K562 (cell line): ENCODE measurements at regions not wholly inside any gene's neighbourhood (a gene's known extent, or its start where the extent isn't known, plus 50 kb on each side); places are given as distances from the start of the nearest gene placed in this dataset.

Source experiments
- ATAC-seq: fragments of 200-7000 bp; cut with Tn5 transposase; 3 replicates; pipeline ENCODE4 v1.9.1; 2020; ENCODE audit warnings: moderate library complexity
- BruUV-seq: library from RNA; stranded (reverse); fragments of 400-500 nt; replicated peaks from 2 replicates; lab custom pipeline; 2021; lab: Mats Ljungman, UMichigan
- CTCF ChIA-PET: fragments of 300-600 bp; formaldehyde crosslinking; extraction: SDS; loops from one replicate; lab custom pipeline; 2021; ENCODE audit warnings: low intra/inter-chr PET ratio; lab: Yijun Ruan, JAX
- POLR2A ChIA-PET: fragments of 300-600, 350-650 bp; sonication (Branson Sonifier 250); formaldehyde crosslinking; extraction: SDS; loops from one replicate; lab custom pipeline; 2021; ENCODE audit warnings: antibody characterized with exemption, inconsistent platforms; lab: Yijun Ruan, JAX
- DNase-seq, 4 experiments: peaks; one replicate each; pipeline versions ENCODE4 v3.0.0 to v3.0.0-alpha.2; 2011 to 2018; ENCODE audit warnings: low spot score in 3 of 4, mixed read lengths in 3 of 4; ENCODE audit errors: extremely low read depth in 1 of 4
- FAIRE-seq: peaks from 2 replicates; lab custom pipeline; 2011; peaks lifted over from hg19 to GRCh38; lab: Jason Lieb, UNC
- H2AFZ ChIP-seq: 2 replicates; pipeline ENCODE4 v1.6.0; 2011; ENCODE audit warnings: low read depth, low read length, control low read depth, inconsistent platforms
- H3K27ac ChIP-seq: fragments of 200-600 bp; 3 replicates; pipeline ENCODE4 v1.8.0; 2011; ENCODE audit warnings: low read depth, mild to moderate bottlenecking, control low read depth, inconsistent platforms, low read length, moderate library complexity, mixed read lengths; ENCODE audit errors: extremely low read depth
- H3K27me3 ChIP-seq, 2 experiments: fragments of 300-600 bp in 1 of 2; 2 replicates in 1 of 2; 3 replicates in 1 of 2; pipeline versions ENCODE4 v1.6.0 to v1.8.0; 2011; ENCODE audit warnings: inconsistent platforms in 2 of 2, low read length in 2 of 2, mild to moderate bottlenecking in 1 of 2, mixed read lengths in 1 of 2, moderate library complexity in 1 of 2; ENCODE audit not compliant: control insufficient read depth in 2 of 2, insufficient read depth in 2 of 2
- H3K36me3 ChIP-seq: fragments of 300-600 bp; 3 replicates; pipeline ENCODE4 v1.8.0; 2011; ENCODE audit warnings: mild to moderate bottlenecking, low read length, inconsistent platforms; ENCODE audit not compliant: control insufficient read depth, insufficient read depth
- H3K4me1 ChIP-seq, 2 experiments: fragments of 200-600 bp in 1 of 2; replicated peaks in 1 of 2; 2 replicates in 1 of 2; 3 replicates in 1 of 2; pipeline versions ENCODE4 v1.5.1 to v1.8.0; 2011; ENCODE audit warnings: inconsistent platforms in 2 of 2, low read length in 2 of 2, mild to moderate bottlenecking in 1 of 2, mixed read lengths in 1 of 2, moderate library complexity in 1 of 2; ENCODE audit not compliant: control insufficient read depth in 2 of 2, insufficient read depth in 2 of 2
- H3K4me2 ChIP-seq: 2 replicates; pipeline ENCODE4 v1.6.1; 2011; ENCODE audit warnings: low read length, control low read depth, inconsistent platforms, mixed read lengths; ENCODE audit not compliant: insufficient read depth
- H3K4me3 ChIP-seq: fragments of 200-600 bp; sonication (generic), shearing (Covaris generic); 2 replicates; pipeline ENCODE4 v1.5.1; 2016; ENCODE audit warnings: control low read depth, inconsistent platforms
- H3K79me2 ChIP-seq: fragments of 200-600 bp; 3 replicates; pipeline ENCODE4 v1.8.0; 2011; ENCODE audit warnings: low read length, inconsistent platforms; ENCODE audit not compliant: control insufficient read depth, insufficient read depth
- H3K9ac ChIP-seq, 2 experiments: 2 replicates each; pipeline versions ENCODE4 v1.6.0 to v1.6.1; 2011; ENCODE audit warnings: low read depth in 2 of 2, low read length in 2 of 2, control low read depth in 1 of 2, inconsistent platforms in 1 of 2, mild to moderate bottlenecking in 1 of 2, mixed read lengths in 1 of 2; ENCODE audit not compliant: insufficient read depth in 1 of 2
- H3K9me1 ChIP-seq: one replicate; pipeline ENCODE4 v1.6.0; 2011; ENCODE audit warnings: inconsistent platforms, mild to moderate bottlenecking, low read length, moderate library complexity; ENCODE audit not compliant: control insufficient read depth, insufficient read depth
- H3K9me3 ChIP-seq: replicated peaks from 2 replicates; pipeline ENCODE4 v1.5.1; 2011; ENCODE audit warnings: low read depth, low read length, inconsistent platforms; ENCODE audit not compliant: control insufficient read depth, insufficient read depth
- H4K20me1 ChIP-seq: replicated peaks from 2 replicates; pipeline ENCODE4 v1.6.1; 2011; ENCODE audit warnings: low read length, inconsistent platforms, mixed read lengths; ENCODE audit not compliant: control insufficient read depth, insufficient read depth
- CBFA2T3 ChIP-seq: fragments of 450-650 bp; IDR thresholded peaks from 2 replicates; pipeline ENCODE4 v1.6.1; 2017
- CEBPG ChIP-seq, 3 experiments: fragments of 200-800 bp in 1 of 3; sonication (Bioruptor generic) in 1 of 3; sonication (generic) in 1 of 3; formaldehyde crosslinking in 1 of 3; IDR thresholded peaks in 2 of 3; conservative IDR thresholded peaks in 1 of 3; 2 replicates each; pipeline versions ENCODE4 v1.6.1 to v1.8.0; 2016 to 2022; ENCODE audit warnings: missing compliant biosample characterization in 2 of 3, missing genetic modification characterization in 2 of 3, mild to moderate bottlenecking in 1 of 3, missing genetic modification reagents in 1 of 3
- EP300 ChIP-seq: IDR thresholded peaks from 2 replicates; pipeline ENCODE4 v1.6.1; 2012; ENCODE audit warnings: low read length, improper control_type of control experiment
- FUS ChIP-seq: fragments of 200-400 bp; formaldehyde crosslinking; optimal IDR thresholded peaks from 2 replicates; pipeline ENCODE3; 2017; ENCODE audit warnings: low read depth, low read length
- HMGN3 ChIP-seq: IDR thresholded peaks from 2 replicates; pipeline ENCODE4 v1.6.1; 2011; ENCODE audit warnings: borderline replicate concordance, low read depth, mild to moderate bottlenecking, mixed read lengths, low read length; ENCODE audit not compliant: insufficient read length; ENCODE audit errors: extremely low read depth
- HNRNPK ChIP-seq: fragments of 200-400 bp; formaldehyde crosslinking; IDR thresholded peaks from one replicate; pipeline ENCODE4 v1.6.1; 2018; ENCODE audit warnings: mild to moderate bottlenecking, low read depth, low read length; ENCODE audit not compliant: poor library complexity, severe bottlenecking
- HOMEZ ChIP-seq: fragments of 250-450 bp; sonication (Bioruptor Pico); IDR thresholded peaks from 2 replicates; pipeline ENCODE4 v1.4.0; 2020; ENCODE audit warnings: mild to moderate bottlenecking, moderate library complexity
- KLF10 ChIP-seq: fragments of 250-450 bp; sonication (Bioruptor Pico); IDR thresholded peaks from 2 replicates; pipeline ENCODE4 v1.6.1; 2021; ENCODE audit warnings: matching md5 sums
- MLX ChIP-seq, 2 experiments: fragments of 450-650 bp in 1 of 2; sonication (generic) in 1 of 2; formaldehyde crosslinking; conservative IDR thresholded peaks; 2 replicates each; pipeline versions ENCODE4 v1.4.0 to v1.8.1; 2020 to 2022; ENCODE audit warnings: mild to moderate bottlenecking in 1 of 2, missing genetic modification reagents in 1 of 2
- PKNOX1 ChIP-seq: fragments of 450-650 bp; IDR thresholded peaks from 2 replicates; pipeline ENCODE4 v1.6.1; 2016
- PRDM10 ChIP-seq: fragments of 450-650 bp; IDR thresholded peaks from 2 replicates; pipeline ENCODE4 v1.6.1; 2018; ENCODE audit not compliant: partially characterized antibody
- THRAP3 ChIP-seq: fragments of 450-650 bp; IDR thresholded peaks from 2 replicates; pipeline ENCODE4 v1.6.1; 2016; ENCODE audit warnings: mild to moderate bottlenecking, inconsistent platforms, borderline replicate concordance
- ZNF224 ChIP-seq: sonication (generic); formaldehyde crosslinking; IDR thresholded peaks from 2 replicates; pipeline ENCODE4 v1.8.0; 2022; ENCODE audit warnings: mild to moderate bottlenecking, missing genetic modification reagents
- WGBS: fragments of 100-300 bp; shearing (Covaris generic); methylation state at CpG from one replicate; pipeline ENCODE4 v1.1.6; 2016; ENCODE audit warnings: low coverage, mixed read lengths; ENCODE audit not compliant: insufficient coverage; ENCODE audit errors: missing lambda C conversion rate; 5-methylcytosine and 5-hydroxymethylcytosine counted together
- in situ Hi-C: fragments of 300-500 bp; cut with MboI; formaldehyde crosslinking; loops from 4 replicates; pipeline ENCODE4 v1.15.0; 2018; ENCODE audit warnings: inconsistent platforms, mixed read lengths
- intact Hi-C: fragments of 100-400 bp; cut with micrococcal nuclease; formaldehyde crosslinking; loops from 2 replicates; pipeline ENCODE4 v1.14.2; 2022

GRCh38 chr13:62162860-62163259 is 747.2 kb upstream of the PCDH20 start:
- H3K27ac ChIP-seq = no peak overlapping the region
- no peak overlapping the region for H3K9ac ChIP-seq
- H3K9me1 ChIP-seq = no peaks in the 10 kb centered on the region
- no peaks in the 10 kb centered on the region for H3K36me3 ChIP-seq
- WGBS = 0% methylated on average over 1 of the region's 2 CpGs
- no peaks in the 10 kb centered on the region for H3K4me1 ChIP-seq
- H3K9me3 ChIP-seq = no peaks in the 10 kb centered on the region
- no peak for DNase-seq
- H3K79me2 ChIP-seq = no peaks in the 10 kb centered on the region
- no TSS peak for BruUV-seq
- FAIRE-seq = no peak
- H3K4me2 ChIP-seq = no peak overlapping the region
- ChIA-PET CTCF (no interaction called here), POLR2A (no interaction called here)
- in situ Hi-C loops (no loop called here), intact Hi-C loops (no loop called here)
- no peak for ATAC-seq
- H3K4me3 ChIP-seq = no peak overlapping the region
- H3K27me3 ChIP-seq = no peaks in the 10 kb centered on the region
- H4K20me1 ChIP-seq = no peaks in the 10 kb centered on the region
- no peak overlapping the region for H2AFZ ChIP-seq
- no peak for TF ChIP-seq THRAP3
- no peak for TF ChIP-seq EP300
- TF ChIP-seq PKNOX1 = no peak
- TF ChIP-seq PRDM10 = no peak
- TF ChIP-seq KLF10 (CRISPR knock-in tag) = no peak
- TF ChIP-seq MLX (CRISPR knock-in tag; conservative IDR thresholded peaks at IDR 0.05) = no peak
- no peak for TF ChIP-seq CEBPG (CRISPR knock-in tag; IDR thresholded peaks at IDR 0.05)
- no peak for TF ChIP-seq CEBPG (tag; conservative IDR thresholded peaks at IDR 0.05 in 1 of 2, IDR thresholded peaks at IDR 0.05 in 1 of 2)
- no peak for TF ChIP-seq CBFA2T3
- TF ChIP-seq ZNF224 (CRISPR knock-in tag) = no peak
- no peak for TF ChIP-seq HNRNPK
- no peak for TF ChIP-seq HOMEZ
- no peak for TF ChIP-seq FUS
- TF ChIP-seq HMGN3 = no peak
